Esophagus muscularis mucosa (tissue), 4 donors: ENCODE measurements at regions not wholly inside any gene's neighbourhood (a gene's known extent, or its start where the extent isn't known, plus 50 kb on each side); places are given as distances from the start of the nearest gene placed in this dataset.
"Not testable (repeated sequence)": the region's sequence is repeated elsewhere in the genome, so short reads cannot be mapped to it uniquely, and the experiment has no call there.

Experiments
- DNase-seq: peaks from one replicate; pipeline ENCODE4 v3.0.0-alpha.2; 2017; ENCODE audit errors: extremely low spot score
- H3K27ac ChIP-seq, 4 donors: fragments of 200-600 bp; sonication (generic); replicated peaks in 1 of 4; 1 replicate in 3 of 4; 2 replicates in 1 of 4; pipeline ENCODE4 v1.5.1; 2016 to 2019; ENCODE audit warnings: mild to moderate bottlenecking in 1 of 4
- H3K27me3 ChIP-seq, 4 donors: fragments of 200-600 bp; sonication (generic); one replicate each; pipeline versions ENCODE4 v1.5.1 to v1.6.0; 2016 to 2019
- H3K36me3 ChIP-seq, 4 donors: fragments of 200-600 bp; sonication (generic); one replicate each; pipeline ENCODE4 v1.5.1; 2016 to 2019
- H3K4me1 ChIP-seq, 4 donors: fragments of 200-600 bp; sonication (generic); one replicate each; pipeline ENCODE4 v1.5.1; 2016 to 2019
- H3K4me3 ChIP-seq, 4 donors: fragments of 200-600 bp; sonication (generic); 1 replicate in 2 of 4; 2 replicates in 2 of 4; pipeline ENCODE4 v1.5.1; 2016 to 2019; ENCODE audit warnings: mild to moderate bottlenecking in 4 of 4, moderate library complexity in 1 of 4
- H3K9me3 ChIP-seq, 4 donors: fragments of 200-600 bp; sonication (generic); 1 replicate in 3 of 4; 2 replicates in 1 of 4; pipeline ENCODE4 v1.5.1; 2016 to 2019
- CTCF ChIP-seq, 3 experiments: fragments of 200-600 bp in 2 of 3; fragments of 450-650 bp in 1 of 3; sonication (generic) in 2 of 3; IDR thresholded peaks; one replicate each; pipeline ENCODE4 v1.5.1; 2017 to 2019; ENCODE audit warnings: antibody characterized with exemption in 3 of 3, mild to moderate bottlenecking in 2 of 3, moderate library complexity in 1 of 3
- EP300 ChIP-seq: sonication (generic); formaldehyde crosslinking; IDR thresholded peaks from one replicate; pipeline ENCODE4 v1.6.1; 2017; ENCODE audit warnings: antibody characterized with exemption
- POLR2A ChIP-seq: fragments of 450-650 bp; IDR thresholded peaks from one replicate; pipeline ENCODE4 v1.6.1; 2017; ENCODE audit warnings: antibody characterized with exemption, moderate library complexity, mild to moderate bottlenecking, low read depth
- POLR2AphosphoS5 ChIP-seq, 2 donors: sonication (generic); formaldehyde crosslinking; IDR thresholded peaks; one replicate each; pipeline ENCODE4 v1.6.1; 2017; ENCODE audit warnings: antibody characterized with exemption in 2 of 2
- WGBS: methylation state at CpG from one replicate; pipeline ENCODE4 v1.1.5; 2018; 5-methylcytosine and 5-hydroxymethylcytosine counted together
- intact Hi-C: fragments of 100-400 bp; cut with DNase I; formaldehyde crosslinking; loops from one replicate; pipeline ENCODE4 v1.15.1; 2023

DNA sequence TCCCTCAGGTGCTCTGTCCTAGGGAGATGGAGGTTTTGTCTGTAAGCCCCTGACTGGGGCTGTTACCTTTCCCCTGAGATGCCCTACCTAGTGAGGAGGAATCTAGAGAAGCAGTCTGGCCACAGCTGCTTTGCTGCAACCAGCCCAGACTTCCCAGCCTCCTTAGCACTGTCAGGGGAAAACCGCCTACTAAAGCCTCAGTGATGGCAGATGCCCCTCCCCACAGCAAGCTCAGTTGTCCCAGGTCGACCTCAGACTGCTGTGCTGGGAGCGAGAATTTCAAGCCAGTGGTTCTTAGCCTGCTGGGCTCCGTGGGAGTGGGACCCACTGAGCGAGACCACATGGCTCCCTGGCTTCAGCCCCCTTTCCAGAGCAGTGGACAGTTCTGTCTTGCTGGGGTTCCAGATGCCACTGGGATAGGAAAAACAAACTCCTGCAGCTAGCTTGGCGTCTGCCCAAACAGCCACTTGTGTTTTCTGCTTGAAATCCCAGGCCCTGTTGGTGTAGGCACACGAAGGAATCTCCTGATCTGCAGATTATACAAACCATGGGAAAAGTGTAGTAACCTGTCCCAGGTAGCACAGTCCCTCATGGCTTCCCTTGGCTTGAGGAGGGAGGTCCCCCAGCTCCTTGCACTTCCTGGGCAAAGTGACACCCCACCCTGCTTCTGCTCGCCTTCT lies 146.4 kb upstream of the PROKR2 start:
- WGBS, result 56% methylated on average over 4 of the region's 8 CpGs
- intact Hi-C loops, result no loop called here

GRCh38 chr20:5453745-5454144 lies 137.0 kb upstream of the PROKR2 start:
- H3K9me3 ChIP-seq, H3K27ac ChIP-seq, intact Hi-C loops, DNase-seq, H3K27me3 ChIP-seq, H3K4me1 ChIP-seq, H3K36me3 ChIP-seq, H3K4me3 ChIP-seq: not testable (repeated sequence)
- WGBS, result 61% methylated on average over 7 of the region's 7 CpGs

More for the DNA sequence above, 146.4 kb upstream of the PROKR2 start:
- Histone ChIP-seq H3K4me3 (no peak overlapping the region), H3K27ac (no peak overlapping the region), H3K27me3 (peaks cover 0 to 20% (median 0%) of the 10 kb centered on the region in 4 donors), H3K4me1 (no peaks in the 10 kb centered on the region), H3K36me3 (no peaks in the 10 kb centered on the region), H3K9me3 (peaks cover 0 to 7% (median 5%) of the 10 kb centered on the region in 4 donors)
- TF ChIP-seq POLR2AphosphoS5 (IDR thresholded peaks at IDR 0.05), result no peak
- TF ChIP-seq CTCF (IDR thresholded peaks at IDR 0.05), result no peak
- TF ChIP-seq POLR2A, result no peak
- no peak for TF ChIP-seq EP300
- DNase-seq, result no peak

DNA sequence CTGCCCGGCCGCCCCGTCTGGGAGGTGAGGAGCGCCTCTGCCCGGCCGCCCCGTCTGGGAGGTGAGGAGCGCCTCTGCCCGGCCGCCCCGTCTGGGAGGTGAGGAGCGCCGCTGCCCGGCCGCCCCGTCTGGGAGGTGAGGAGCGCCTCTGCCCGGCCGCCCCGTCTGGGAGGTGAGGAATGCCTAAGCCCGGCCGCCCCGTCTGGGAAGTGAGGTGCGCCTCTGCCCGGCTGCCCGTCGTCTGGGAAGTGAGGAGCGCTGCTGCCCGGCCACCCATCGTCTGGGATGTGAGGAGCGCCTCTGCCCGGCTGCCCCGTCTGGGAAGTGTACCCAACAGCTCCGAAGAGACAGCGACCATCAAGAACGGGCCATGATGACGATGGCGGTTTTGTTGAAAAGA lies 136.6 kb upstream of the PROKR2 start:
- H3K27ac ChIP-seq, H3K36me3 ChIP-seq, intact Hi-C loops, H3K27me3 ChIP-seq, H3K4me1 ChIP-seq, H3K4me3 ChIP-seq, H3K9me3 ChIP-seq, DNase-seq: not testable (repeated sequence)
- 92% methylated on average over 12 of the region's 38 CpGs for WGBS

DNA sequence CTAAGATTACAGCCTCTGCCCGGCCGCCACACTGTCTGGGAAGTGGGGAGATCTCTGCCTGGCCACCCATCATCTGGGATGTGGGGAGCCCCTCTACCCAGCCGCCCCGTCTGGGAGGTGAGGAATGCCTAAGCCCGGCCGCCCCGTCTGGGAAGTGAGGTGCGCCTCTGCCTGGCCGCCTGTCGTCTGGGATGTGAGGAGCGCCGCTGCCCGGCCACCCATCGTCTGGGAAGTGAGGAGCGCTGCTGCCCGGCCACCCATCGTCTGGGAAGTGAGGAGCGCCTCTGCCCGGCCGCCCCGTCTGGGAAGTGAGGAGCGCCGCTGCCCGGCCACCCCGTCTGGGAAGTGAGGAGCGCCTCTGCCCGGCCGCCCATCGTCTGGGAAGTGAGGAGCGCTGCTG lies 135.9 kb upstream of the PROKR2 start:
- H3K27ac ChIP-seq, DNase-seq, H3K4me3 ChIP-seq, H3K36me3 ChIP-seq, intact Hi-C loops, H3K4me1 ChIP-seq, H3K9me3 ChIP-seq, H3K27me3 ChIP-seq: not testable (repeated sequence)
- no CpG with 5 or more reads among the region's 30 CpGs for WGBS

GRCh38 chr20:5452286-5452685 lies 135.5 kb upstream of the PROKR2 start:
- WGBS, result 86% methylated on average over 6 of the region's 26 CpGs
- H3K36me3 ChIP-seq, H3K4me3 ChIP-seq, intact Hi-C loops, H3K4me1 ChIP-seq, H3K27me3 ChIP-seq, H3K9me3 ChIP-seq, DNase-seq, H3K27ac ChIP-seq: not testable (repeated sequence)

DNA sequence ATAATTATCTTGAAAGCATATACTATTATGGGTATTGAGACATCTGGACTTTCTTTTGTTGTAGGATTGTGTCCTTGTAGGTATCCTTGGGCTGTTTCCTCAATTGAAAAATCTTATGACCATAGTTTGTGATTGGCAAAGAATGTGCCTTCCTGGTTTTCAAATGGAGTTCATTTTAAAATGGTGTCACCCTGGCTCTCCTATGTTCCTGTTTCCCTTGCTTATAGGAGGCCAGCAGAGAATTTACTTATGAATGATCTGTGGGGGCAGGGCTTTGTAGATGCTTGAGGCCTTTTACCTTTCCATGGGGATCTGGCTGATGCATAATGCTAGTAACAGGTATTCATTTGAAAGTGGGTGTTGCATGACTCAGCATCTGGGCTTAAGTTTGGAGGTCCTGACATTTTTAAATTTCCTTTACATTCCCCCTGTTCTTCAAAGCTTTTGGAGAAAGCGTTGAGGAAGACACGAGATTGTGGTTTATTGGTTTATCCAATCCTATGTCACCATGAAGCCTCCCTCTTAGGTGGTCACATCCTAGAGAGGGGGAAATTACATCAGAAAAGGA lies 135.0 kb upstream of the PROKR2 start:
- Histone ChIP-seq H3K4me3 (no peak overlapping the region), H3K4me1 (no peaks in the 10 kb centered on the region), H3K36me3 (no peaks in the 10 kb centered on the region), H3K9me3 (no peaks in the 10 kb centered on the region), H3K27ac (no peak overlapping the region), H3K27me3 (peaks cover 0 to 10% (median 0%) of the 10 kb centered on the region in 4 donors)
- WGBS, result 96% methylated on average over 2 of the region's 2 CpGs
- TF ChIP-seq POLR2A (no peak), EP300 (no peak), POLR2AphosphoS5 (IDR thresholded peaks at IDR 0.05) (no peak), CTCF (IDR thresholded peaks at IDR 0.05) (no peak)
- no peak for DNase-seq
- intact Hi-C loops, result no loop called here
